HEK293T (cell line): ENCODE measurements at regions not wholly inside any gene's neighbourhood (a gene's known extent, or its start where the extent isn't known, plus 50 kb on each side); places are given as distances from the start of the nearest gene placed in this dataset.

Source experiments
- BHLHE40 ChIP-seq: fragments of 450-650 bp; IDR thresholded peaks from 2 replicates; pipeline ENCODE4 v1.6.1; 2016; ENCODE audit warnings: mild to moderate bottlenecking, moderate library complexity, borderline replicate concordance
- FOXA1 ChIP-seq: fragments of 450-650 bp; IDR thresholded peaks from 2 replicates; pipeline ENCODE4 v1.6.1; 2016; ENCODE audit warnings: mild to moderate bottlenecking
- FOXM1 ChIP-seq: fragments of 450-650 bp; IDR thresholded peaks from 2 replicates; pipeline ENCODE4 v1.6.1; 2017; ENCODE audit warnings: mild to moderate bottlenecking, borderline replicate concordance
- SUZ12 ChIP-seq: fragments of 450-650 bp; IDR thresholded peaks from 2 replicates; pipeline ENCODE4 v1.6.1; 2016; ENCODE audit warnings: mild to moderate bottlenecking

DNA sequence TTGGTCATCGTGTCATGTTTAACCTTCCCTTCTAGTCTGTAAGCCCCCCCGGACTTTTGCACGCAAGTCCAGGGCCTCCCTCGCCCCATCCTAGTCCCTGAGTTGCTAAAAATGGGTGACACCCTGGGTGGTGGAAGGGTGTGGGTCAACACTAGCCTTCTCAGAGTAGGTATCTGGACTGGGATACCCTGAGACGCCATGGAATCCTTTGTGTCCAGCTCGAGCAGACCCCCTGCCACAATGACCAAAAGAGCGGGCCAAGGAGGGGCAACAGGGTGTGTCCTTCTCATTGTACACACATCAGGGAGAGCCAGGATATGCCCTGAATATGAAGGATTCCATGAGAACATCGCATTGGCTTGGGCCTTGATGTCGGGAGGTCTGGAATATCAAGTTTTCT lies 67.5 kb upstream of the ATP12A start:
- TF ChIP-seq FOXM1: no peak
- TF ChIP-seq FOXA1: no peak
- no peak for TF ChIP-seq SUZ12
- TF ChIP-seq BHLHE40: no peak
